H1 (cell line): ENCODE measurements at regions not wholly inside any gene's neighbourhood (a gene's known extent, or its start where the extent isn't known, plus 50 kb on each side); places are given as distances from the start of the nearest gene placed in this dataset.

ENCODE experiments used
- CTCF ChIA-PET: fragments of 300-600 bp; sonication (Branson Sonifier 250); formaldehyde crosslinking; loops from one replicate; lab custom pipeline; 2021; ENCODE audit not compliant: partially characterized antibody; lab: Charles Lee
- POLR2A ChIA-PET: fragments of 300-600 bp; sonication (Branson Sonifier 250); formaldehyde crosslinking; loops from one replicate; lab custom pipeline; 2021; ENCODE audit warnings: inconsistent platforms; ENCODE audit not compliant: partially characterized antibody; lab: Charles Lee
- DNase-seq, 2 experiments: peaks; one replicate each; pipeline versions ENCODE4 v3.0.0 to v3.0.0-alpha.2; 2010 to 2022; ENCODE audit warnings: low spot score in 2 of 2, low read depth in 1 of 2, mixed read lengths in 1 of 2
- FAIRE-seq: peaks from 2 replicates; lab custom pipeline; 2011; peaks lifted over from hg19 to GRCh38; lab: Jason Lieb, UNC
- H2AFZ ChIP-seq: 2 replicates; pipeline ENCODE4 v1.8.1; 2012; ENCODE audit warnings: low read length, inconsistent platforms
- H2AK5ac ChIP-seq: 2 replicates; pipeline ENCODE4 v1.6.1; 2013; ENCODE audit warnings: low read depth, low read length
- H2BK120ac ChIP-seq: replicated peaks from 2 replicates; pipeline ENCODE3; 2013; ENCODE audit warnings: low read depth, low read length, inconsistent platforms
- H2BK12ac ChIP-seq: 2 replicates; pipeline ENCODE4 v1.6.1; 2013; ENCODE audit warnings: low read depth, low read length
- H2BK15ac ChIP-seq: 2 replicates; pipeline ENCODE4 v1.6.1; 2013; ENCODE audit warnings: low read length
- H2BK20ac ChIP-seq: 2 replicates; pipeline ENCODE4 v1.6.1; 2013; ENCODE audit warnings: low read length
- H2BK5ac ChIP-seq: 2 replicates; pipeline ENCODE4 v1.6.1; 2013; ENCODE audit warnings: low read depth, low read length
- H3K14ac ChIP-seq: 2 replicates; pipeline ENCODE4 v1.6.1; 2013; ENCODE audit warnings: inconsistent platforms; ENCODE audit not compliant: insufficient read length
- H3K18ac ChIP-seq: 2 replicates; pipeline ENCODE4 v1.6.1; 2013; ENCODE audit warnings: low read length; ENCODE audit errors: extremely low read depth
- H3K23ac ChIP-seq: 2 replicates; pipeline ENCODE4 v1.6.1; 2013; ENCODE audit warnings: inconsistent platforms; ENCODE audit not compliant: insufficient read length
- H3K23me2 ChIP-seq: 2 replicates; pipeline ENCODE4 v1.6.1; 2013; ENCODE audit warnings: low read depth, low read length
- H3K27ac ChIP-seq: 2 replicates; pipeline ENCODE4 v1.6.1; 2011; ENCODE audit warnings: low read depth, low read length, inconsistent platforms
- H3K27me3 ChIP-seq, 4 experiments: replicated peaks in 1 of 4; 1 replicate in 1 of 4; 2 replicates in 3 of 4; pipeline versions ENCODE4 v1.6.1 to v1.8.1; 2011 to 2013; ENCODE audit warnings: low read length in 3 of 4, mild to moderate bottlenecking in 3 of 4, inconsistent platforms in 2 of 4, mixed read lengths in 2 of 4, moderate library complexity in 1 of 4; ENCODE audit not compliant: control insufficient read depth in 3 of 4, insufficient read depth in 3 of 4; ENCODE audit errors: extremely low read depth in 1 of 4
- H3K36me3 ChIP-seq, 4 experiments: 2 replicates each; pipeline versions ENCODE4 v1.6.1 to v1.8.1; 2011 to 2013; ENCODE audit warnings: mild to moderate bottlenecking in 4 of 4, low read length in 3 of 4, moderate library complexity in 2 of 4, control low read depth in 1 of 4, inconsistent platforms in 1 of 4; ENCODE audit not compliant: insufficient read depth in 4 of 4, control insufficient read depth in 2 of 4
- H3K4ac ChIP-seq: replicated peaks from 2 replicates; pipeline ENCODE3; 2013; ENCODE audit warnings: low read length, low read depth, mixed read lengths, inconsistent platforms; ENCODE audit not compliant: insufficient read length
- H3K4me1 ChIP-seq, 4 experiments: replicated peaks in 1 of 4; 1 replicate in 1 of 4; 2 replicates in 3 of 4; pipeline versions ENCODE4 v1.6.1 to v1.8.1; 2011 to 2013; ENCODE audit warnings: low read length in 3 of 4, inconsistent platforms in 2 of 4, mixed read lengths in 1 of 4; ENCODE audit not compliant: insufficient read depth in 4 of 4, control insufficient read depth in 3 of 4
- H3K4me2 ChIP-seq, 2 experiments: 2 replicates each; pipeline versions ENCODE4 v1.6.1 to v1.8.1; 2011 to 2013; ENCODE audit warnings: low read depth in 2 of 2, low read length in 2 of 2, control low read depth in 1 of 2, inconsistent platforms in 1 of 2, mild to moderate bottlenecking in 1 of 2; ENCODE audit not compliant: insufficient read depth in 1 of 2
- H3K4me3 ChIP-seq, 4 experiments: fragments of 200-600, 300-600 bp in 1 of 4; sonication (generic), shearing (Covaris generic), sonication (Bioruptor Twin) in 1 of 4; 2 replicates each; pipeline versions ENCODE4 v1.5.1 to v1.8.1; 2011 to 2016; ENCODE audit warnings: low read length in 4 of 4, low read depth in 3 of 4, control low read depth in 2 of 4, inconsistent platforms in 2 of 4, mild to moderate bottlenecking in 2 of 4, mixed read lengths in 1 of 4, moderate library complexity in 1 of 4; ENCODE audit not compliant: insufficient read depth in 2 of 4; ENCODE audit errors: extremely low read depth in 1 of 4
- H3K56ac ChIP-seq: replicated peaks from 2 replicates; pipeline ENCODE3; 2013; ENCODE audit warnings: low read depth, mild to moderate bottlenecking, mixed read lengths, low read length, inconsistent platforms; ENCODE audit not compliant: insufficient read length
- H3K79me1 ChIP-seq: 2 replicates; pipeline ENCODE4 v1.6.1; 2013; ENCODE audit warnings: low read depth, low read length, control low read depth
- H3K79me2 ChIP-seq, 2 experiments: 2 replicates each; pipeline versions ENCODE4 v1.6.1 to v1.8.1; 2012 to 2013; ENCODE audit warnings: low read length in 2 of 2, mild to moderate bottlenecking in 2 of 2, inconsistent platforms in 1 of 2; ENCODE audit not compliant: insufficient read depth in 2 of 2, control insufficient read depth in 1 of 2
- H3K9ac ChIP-seq, 4 experiments: replicated peaks in 1 of 4; 1 replicate in 1 of 4; 2 replicates in 3 of 4; pipeline versions ENCODE4 v1.6.1 to v1.8.1; 2011 to 2013; ENCODE audit warnings: low read depth in 3 of 4, low read length in 3 of 4, control low read depth in 2 of 4, mild to moderate bottlenecking in 2 of 4, moderate library complexity in 2 of 4, inconsistent platforms in 1 of 4; ENCODE audit errors: extremely low read depth in 1 of 4
- H3K9me3 ChIP-seq, 2 experiments: 2 replicates each; pipeline versions ENCODE4 v1.6.1 to v1.8.1; 2012 to 2013; ENCODE audit warnings: mild to moderate bottlenecking in 2 of 2, moderate library complexity in 2 of 2, control low read depth in 1 of 2, inconsistent platforms in 1 of 2, low read depth in 1 of 2, low read length in 1 of 2, mixed read lengths in 1 of 2; ENCODE audit not compliant: insufficient read depth in 2 of 2
- H4K20me1 ChIP-seq, 2 experiments: replicated peaks in 1 of 2; 2 replicates each; pipeline versions ENCODE3 to v1.8.1; 2011 to 2013; ENCODE audit warnings: inconsistent platforms in 2 of 2, low read length in 2 of 2, mild to moderate bottlenecking in 1 of 2; ENCODE audit not compliant: insufficient read depth in 2 of 2, control insufficient read depth in 1 of 2
- H4K5ac ChIP-seq: 2 replicates; pipeline ENCODE4 v1.6.1; 2013; ENCODE audit warnings: low read length, low read depth, mixed read lengths, inconsistent platforms; ENCODE audit not compliant: insufficient read length
- H4K8ac ChIP-seq: 2 replicates; pipeline ENCODE4 v1.8.0; 2013; ENCODE audit warnings: mild to moderate bottlenecking, moderate library complexity, low read length, inconsistent platforms; ENCODE audit not compliant: insufficient read depth; ENCODE audit errors: extremely low read depth
- H4K91ac ChIP-seq: replicated peaks from 2 replicates; pipeline ENCODE3; 2013; ENCODE audit warnings: low read length, mixed read lengths, inconsistent platforms; ENCODE audit not compliant: insufficient read length
- CHD2 ChIP-seq: IDR thresholded peaks from 2 replicates; pipeline ENCODE4 v1.6.1; 2012; ENCODE audit warnings: low read length, improper control_type of control experiment
- CREB1 ChIP-seq: IDR thresholded peaks from 2 replicates; pipeline ENCODE4 v1.6.1; 2012; ENCODE audit warnings: inconsistent platforms
- PHF8 ChIP-seq: fragments of 200-600 bp; sonication (generic); conservative IDR thresholded peaks from 2 replicates; pipeline ENCODE4 v1.7.1; 2012; ENCODE audit warnings: low read depth, mild to moderate bottlenecking, inconsistent platforms, low read length, moderate library complexity
- TAF1 ChIP-seq: IDR thresholded peaks from 2 replicates; pipeline ENCODE4 v1.6.1; 2011; ENCODE audit warnings: mild to moderate bottlenecking, low read depth, low read length
- TBP ChIP-seq: IDR thresholded peaks from 2 replicates; pipeline ENCODE4 v1.6.1; 2011; ENCODE audit warnings: low read depth, low read length, improper control_type of control experiment
- TF ChIP-seq, protein P1 (sequence below): IDR thresholded peaks from 2 replicates; pipeline ENCODE4 v1.6.1; 2011; ENCODE audit warnings: low read length, improper control_type of control experiment
- TF ChIP-seq, protein P2 (sequence below): IDR thresholded peaks from 2 replicates; pipeline ENCODE4 v1.6.1; 2012; ENCODE audit warnings: inconsistent platforms
- TF ChIP-seq, protein P3 (sequence below), 3 experiments: IDR thresholded peaks; 1 replicate in 2 of 3; 2 replicates in 1 of 3; pipeline versions ENCODE4 v1.5.1 to v1.6.1; 2011; ENCODE audit warnings: low read length in 3 of 3, mild to moderate bottlenecking in 3 of 3, inconsistent platforms in 2 of 3, low read depth in 1 of 3, moderate library complexity in 1 of 3; ENCODE audit not compliant: insufficient read depth in 1 of 3; ENCODE audit errors: control extremely low read depth in 1 of 3

DNA sequence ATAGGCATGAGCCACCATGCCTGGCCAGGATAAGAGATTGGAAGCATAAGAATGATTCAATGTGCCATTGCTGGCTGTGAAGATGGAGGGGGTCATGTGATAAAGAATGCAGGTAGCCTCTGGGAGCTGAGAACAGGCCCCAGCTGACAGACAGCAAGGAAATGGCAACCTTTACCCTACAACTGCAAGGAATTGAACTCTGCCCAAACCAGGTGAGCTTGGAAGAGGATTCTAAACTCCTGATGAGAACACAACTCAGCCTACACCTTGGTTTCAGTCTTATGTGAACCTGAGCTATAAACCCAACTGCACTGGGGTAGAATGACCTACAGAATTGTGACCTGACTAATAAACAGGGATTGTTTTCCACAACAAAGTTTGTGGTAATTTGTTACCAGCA, 82.0 kb upstream of the AKIRIN2 start:
- H3K4me3 ChIP-seq: no peak overlapping the region
- no peak overlapping the region for H3K9ac ChIP-seq
- no peak overlapping the region for H3K23ac ChIP-seq
- H4K8ac ChIP-seq: no peak overlapping the region
- no peak overlapping the region for H2BK5ac ChIP-seq
- no peaks in the 10 kb centered on the region for H3K9me3 ChIP-seq
- TF ChIP-seq PHF8 (no peak), TAF1 (no peak), CREB1 (no peak), TBP (no peak), CHD2 (no peak)
- TF ChIP-seq, protein P1, sequence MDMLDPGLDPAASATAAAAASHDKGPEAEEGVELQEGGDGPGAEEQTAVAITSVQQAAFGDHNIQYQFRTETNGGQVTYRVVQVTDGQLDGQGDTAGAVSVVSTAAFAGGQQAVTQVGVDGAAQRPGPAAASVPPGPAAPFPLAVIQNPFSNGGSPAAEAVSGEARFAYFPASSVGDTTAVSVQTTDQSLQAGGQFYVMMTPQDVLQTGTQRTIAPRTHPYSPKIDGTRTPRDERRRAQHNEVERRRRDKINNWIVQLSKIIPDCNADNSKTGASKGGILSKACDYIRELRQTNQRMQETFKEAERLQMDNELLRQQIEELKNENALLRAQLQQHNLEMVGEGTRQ: no peak
- TF ChIP-seq, protein P2, sequence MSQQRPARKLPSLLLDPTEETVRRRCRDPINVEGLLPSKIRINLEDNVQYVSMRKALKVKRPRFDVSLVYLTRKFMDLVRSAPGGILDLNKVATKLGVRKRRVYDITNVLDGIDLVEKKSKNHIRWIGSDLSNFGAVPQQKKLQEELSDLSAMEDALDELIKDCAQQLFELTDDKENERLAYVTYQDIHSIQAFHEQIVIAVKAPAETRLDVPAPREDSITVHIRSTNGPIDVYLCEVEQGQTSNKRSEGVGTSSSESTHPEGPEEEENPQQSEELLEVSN: no peak
- TF ChIP-seq, protein P3, sequence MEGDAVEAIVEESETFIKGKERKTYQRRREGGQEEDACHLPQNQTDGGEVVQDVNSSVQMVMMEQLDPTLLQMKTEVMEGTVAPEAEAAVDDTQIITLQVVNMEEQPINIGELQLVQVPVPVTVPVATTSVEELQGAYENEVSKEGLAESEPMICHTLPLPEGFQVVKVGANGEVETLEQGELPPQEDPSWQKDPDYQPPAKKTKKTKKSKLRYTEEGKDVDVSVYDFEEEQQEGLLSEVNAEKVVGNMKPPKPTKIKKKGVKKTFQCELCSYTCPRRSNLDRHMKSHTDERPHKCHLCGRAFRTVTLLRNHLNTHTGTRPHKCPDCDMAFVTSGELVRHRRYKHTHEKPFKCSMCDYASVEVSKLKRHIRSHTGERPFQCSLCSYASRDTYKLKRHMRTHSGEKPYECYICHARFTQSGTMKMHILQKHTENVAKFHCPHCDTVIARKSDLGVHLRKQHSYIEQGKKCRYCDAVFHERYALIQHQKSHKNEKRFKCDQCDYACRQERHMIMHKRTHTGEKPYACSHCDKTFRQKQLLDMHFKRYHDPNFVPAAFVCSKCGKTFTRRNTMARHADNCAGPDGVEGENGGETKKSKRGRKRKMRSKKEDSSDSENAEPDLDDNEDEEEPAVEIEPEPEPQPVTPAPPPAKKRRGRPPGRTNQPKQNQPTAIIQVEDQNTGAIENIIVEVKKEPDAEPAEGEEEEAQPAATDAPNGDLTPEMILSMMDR (IDR thresholded peaks at IDR 0.05; ENCODE audit: control extremely low read depth in 1 of 3, insufficient read depth in 1 of 3, low read depth in 1 of 3, low read length in 3 of 3): no peak
- H3K36me3 ChIP-seq: no peaks in the 10 kb centered on the region
- no peak overlapping the region for H3K14ac ChIP-seq
- no peaks in the 10 kb centered on the region for H4K20me1 ChIP-seq
- ChIA-PET CTCF (interaction anchor here (1.1 kb wide), 1 partner anchor 1115 kb away, joined by 3 read pairs; no protein-coding TSS in a partner anchor), POLR2A (interaction anchor here (0.5 to 1.3 kb wide), 2 partner anchors 82 to 539 kb away, joined by 3 to 4 read pairs; partner anchors contain the start of gene AKIRIN2)
- no peak overlapping the region for H2BK20ac ChIP-seq
- no peaks in the 10 kb centered on the region for H3K27me3 ChIP-seq
- no peaks in the 10 kb centered on the region for H3K79me2 ChIP-seq
- H3K4me1 ChIP-seq: peaks cover 0 to 5% (median under 1%) of the 10 kb centered on the region in 4 experiments; a peak in 2 of 7 replicates
- H2AK5ac ChIP-seq: no peak overlapping the region
- no peak overlapping the region for H4K91ac ChIP-seq
- FAIRE-seq (no peak), DNase-seq (no peak)
- H3K27ac ChIP-seq: no peak overlapping the region
- H2BK12ac ChIP-seq: no peak overlapping the region
- no peak overlapping the region for H3K56ac ChIP-seq
- H3K4ac ChIP-seq: no peak overlapping the region
- H3K4me2 ChIP-seq: no peak overlapping the region
- no peak overlapping the region for H2BK120ac ChIP-seq
- no peaks in the 10 kb centered on the region for H3K23me2 ChIP-seq
- no peak overlapping the region for H4K5ac ChIP-seq
- H2BK15ac ChIP-seq: no peak overlapping the region
- H2AFZ ChIP-seq: peak overlapping the region; percentile 90
- no peak overlapping the region for H3K18ac ChIP-seq
- H3K79me1 ChIP-seq: no peaks in the 10 kb centered on the region
